ENCODE measurements at regions not wholly inside any gene's neighbourhood (a gene's known extent, or its start where the extent isn't known, plus 50 kb on each side); places are given as distances from the start of the nearest gene placed in this dataset.

GRCh38 chr21:17727361-17727760 lies 91.8 kb downstream of the C21orf91 start:
- Histone ChIP-seq H3K4me2 (no peak overlapping the region), H3K36me3 (ENCODE audit: insufficient read depth) (no peaks in the 10 kb centered on the region), H3K9me2 (ENCODE audit: insufficient read depth) (no peaks in the 10 kb centered on the region), H3K27ac (ENCODE audit: low read depth) (no peak overlapping the region), H3K79me2 (replicated peaks; ENCODE audit: insufficient read depth) (no peaks in the 10 kb centered on the region), H2AFZ (no peak overlapping the region), H4K20me1 (replicated peaks; ENCODE audit: insufficient read depth) (no peaks in the 10 kb centered on the region), H3K27me3 (ENCODE audit: insufficient read depth) (no peaks in the 10 kb centered on the region), H3K4me1 (ENCODE audit: insufficient read depth) (no peaks in the 10 kb centered on the region), H3K4me3 (no peak overlapping the region), H3F3A (replicated peaks; ENCODE audit: low read depth) (no peaks in the 10 kb centered on the region)
- no peak overlapping the region for H3K4me3 Mint-ChIP-seq
- no peaks in the 10 kb centered on the region for H3K4me1 Mint-ChIP-seq
- peaks cover 18% of the 10 kb centered on the region for H3K9me3 Mint-ChIP-seq
- TF ChIP-seq ZNF114 (CRISPR knock-in tag; IDR thresholded peaks at IDR 0.05) (no peak), CREB1 (CRISPR knock-in tag; IDR thresholded peaks at IDR 0.05; ENCODE audit: low read depth) (no peak), POLR2AphosphoS5 (IDR thresholded peaks at IDR 0.05; ENCODE audit: low read depth) (no peak)
- peaks cover 2% of the 10 kb centered on the region; the same call in 1 of the 3 replicates for H3K36me3 Mint-ChIP-seq (ENCODE audit: low read depth)
- H3K27ac Mint-ChIP-seq = no peak overlapping the region
- DNase-seq (ENCODE audit: low spot score) = no peak
- no peak for ATAC-seq
- H3K27me3 Mint-ChIP-seq (ENCODE audit: insufficient read depth, low read depth, poor library complexity) = peaks cover 2% of the 10 kb centered on the region

DNA sequence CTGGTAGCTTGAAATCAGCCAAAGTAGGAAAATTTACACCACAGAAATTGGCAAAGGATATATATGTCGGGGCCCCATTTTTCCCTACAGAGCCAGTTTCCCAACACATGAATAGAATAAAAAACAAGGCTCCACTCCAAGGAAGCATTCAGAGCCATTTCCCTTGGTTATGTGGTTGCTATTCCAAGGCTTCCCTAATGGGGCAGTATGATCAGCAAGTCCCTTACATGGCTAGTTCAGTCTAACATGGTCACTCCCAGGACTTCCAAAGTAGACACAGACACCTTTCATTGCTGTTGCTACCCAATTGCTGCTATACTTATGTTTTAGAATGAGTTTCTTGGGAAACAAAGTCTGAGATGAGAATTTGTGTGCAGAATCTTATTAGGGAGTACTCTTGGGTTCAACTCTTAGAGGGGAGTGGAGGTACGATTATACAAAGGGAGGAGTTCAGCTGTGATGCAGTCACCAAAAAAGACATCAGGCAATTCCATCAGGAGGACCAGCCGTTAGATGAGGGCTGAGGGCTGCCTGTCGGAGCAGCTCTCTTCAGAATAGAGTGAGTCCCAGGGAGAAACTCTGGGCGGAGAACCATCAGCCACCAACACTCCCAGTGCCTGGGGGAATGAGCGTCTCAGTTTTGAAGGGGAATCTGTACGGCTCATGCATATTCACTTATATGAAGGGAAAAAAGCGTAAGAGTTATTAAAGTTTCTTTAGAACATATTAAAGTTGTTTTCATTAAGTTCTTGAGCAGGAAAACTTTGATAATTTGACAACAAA lies 92.9 kb downstream of the C21orf91 start:
- no peaks in the 10 kb centered on the region for H3K4me1 ChIP-seq (ENCODE audit: insufficient read depth)
- H4K20me1 ChIP-seq (replicated peaks; ENCODE audit: insufficient read depth) = no peaks in the 10 kb centered on the region
- H3K4me3 ChIP-seq = no peak overlapping the region
- no peak overlapping the region for H3K27ac ChIP-seq (ENCODE audit: low read depth)
- H3K4me2 ChIP-seq = no peak overlapping the region
- H2AFZ ChIP-seq = peak overlapping the region; percentile 25; the same call in 1 of the 2 replicates
- peaks cover 2% of the 10 kb centered on the region for H3K27me3 Mint-ChIP-seq (ENCODE audit: insufficient read depth, low read depth, poor library complexity)
- H3K27me3 ChIP-seq (ENCODE audit: insufficient read depth) = no peaks in the 10 kb centered on the region
- H3K4me3 Mint-ChIP-seq = no peak overlapping the region
- peaks cover 4% of the 10 kb centered on the region; the same call in 2 of the 3 replicates for H3K36me3 Mint-ChIP-seq (ENCODE audit: low read depth)
- H3K9me3 Mint-ChIP-seq = peaks cover 25% of the 10 kb centered on the region
- TF ChIP-seq ZNF114 (CRISPR knock-in tag; IDR thresholded peaks at IDR 0.05) (no peak), CTCF (conservative IDR thresholded peaks at IDR 0.05; ENCODE audit: low read depth in 2 of 2) (peak; percentile 32 to 39; a peak in 3 of 4 replicates)
- H3K27ac Mint-ChIP-seq = no peak overlapping the region
- no peaks in the 10 kb centered on the region for H3F3A ChIP-seq (replicated peaks; ENCODE audit: low read depth)
- no peaks in the 10 kb centered on the region for H3K36me3 ChIP-seq (ENCODE audit: insufficient read depth)
- ATAC-seq (peak; percentile 62), DNase-seq (ENCODE audit: low spot score) (peak; percentile 43)
- no peaks in the 10 kb centered on the region for H3K9me2 ChIP-seq (ENCODE audit: insufficient read depth)
- no peaks in the 10 kb centered on the region for H3K79me2 ChIP-seq (replicated peaks; ENCODE audit: insufficient read depth)
- no peaks in the 10 kb centered on the region for H3K4me1 Mint-ChIP-seq

DNA sequence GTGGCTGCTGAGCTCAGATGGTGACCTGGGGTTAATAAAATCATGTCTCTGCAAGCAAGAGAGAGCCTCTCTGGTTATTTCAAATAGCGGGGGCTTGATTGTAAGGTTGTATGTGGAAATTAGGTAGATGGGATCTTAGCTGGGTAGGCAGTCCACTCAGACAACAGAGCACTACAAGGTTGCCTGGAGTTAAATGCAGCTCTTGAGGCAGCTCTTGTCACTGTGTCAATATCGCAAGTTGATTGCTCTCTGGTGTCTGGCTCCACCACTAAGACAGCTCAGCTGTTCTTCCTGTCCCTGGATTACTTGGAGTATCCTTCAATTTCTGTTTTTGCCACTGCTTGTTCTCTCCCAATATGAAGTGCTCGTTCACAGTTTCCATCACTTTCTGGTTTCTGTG lies 93.8 kb downstream of the C21orf91 start:
- H3K9me2 ChIP-seq (ENCODE audit: insufficient read depth) = no peaks in the 10 kb centered on the region
- 0 out of 2 replicates have a peak overlapping the region, but pooled peaks have one; percentile 14 for H2AFZ ChIP-seq
- no peaks in the 10 kb centered on the region for H3K4me1 ChIP-seq (ENCODE audit: insufficient read depth)
- H3K36me3 ChIP-seq (ENCODE audit: insufficient read depth) = no peaks in the 10 kb centered on the region
- H3F3A ChIP-seq (replicated peaks; ENCODE audit: low read depth) = no peaks in the 10 kb centered on the region
- H4K20me1 ChIP-seq (replicated peaks; ENCODE audit: insufficient read depth) = no peaks in the 10 kb centered on the region
- no peak overlapping the region for H3K4me2 ChIP-seq
- no peaks in the 10 kb centered on the region for H3K4me1 Mint-ChIP-seq
- H3K9me3 Mint-ChIP-seq = peaks cover 29% of the 10 kb centered on the region
- ATAC-seq = no peak
- H3K27me3 Mint-ChIP-seq (ENCODE audit: insufficient read depth, low read depth, poor library complexity) = peaks cover 2% of the 10 kb centered on the region
- no peaks in the 10 kb centered on the region for H3K27me3 ChIP-seq (ENCODE audit: insufficient read depth)
- H3K27ac Mint-ChIP-seq = no peak overlapping the region
- H3K27ac ChIP-seq (ENCODE audit: low read depth) = no peak overlapping the region
- peaks cover 7% of the 10 kb centered on the region; the same call in 2 of the 3 replicates for H3K36me3 Mint-ChIP-seq (ENCODE audit: low read depth)
- DNase-seq (ENCODE audit: low spot score) = no peak
- H3K79me2 ChIP-seq (replicated peaks; ENCODE audit: insufficient read depth) = no peaks in the 10 kb centered on the region
- H3K4me3 ChIP-seq = no peak overlapping the region
- no peak overlapping the region for H3K4me3 Mint-ChIP-seq
- TF ChIP-seq CREB1 (CRISPR knock-in tag; IDR thresholded peaks at IDR 0.05; ENCODE audit: low read depth) (no peak), EZH2 (IDR thresholded peaks at IDR 0.05; ENCODE audit: low read depth, unreplicated experiment) (no peak), EZH2phosphoT487 (IDR thresholded peaks at IDR 0.05; ENCODE audit: unreplicated experiment) (no peak), STAT1 (IDR thresholded peaks at IDR 0.05; ENCODE audit: unreplicated experiment) (no peak)
- TF ChIP-seq, protein P1, sequence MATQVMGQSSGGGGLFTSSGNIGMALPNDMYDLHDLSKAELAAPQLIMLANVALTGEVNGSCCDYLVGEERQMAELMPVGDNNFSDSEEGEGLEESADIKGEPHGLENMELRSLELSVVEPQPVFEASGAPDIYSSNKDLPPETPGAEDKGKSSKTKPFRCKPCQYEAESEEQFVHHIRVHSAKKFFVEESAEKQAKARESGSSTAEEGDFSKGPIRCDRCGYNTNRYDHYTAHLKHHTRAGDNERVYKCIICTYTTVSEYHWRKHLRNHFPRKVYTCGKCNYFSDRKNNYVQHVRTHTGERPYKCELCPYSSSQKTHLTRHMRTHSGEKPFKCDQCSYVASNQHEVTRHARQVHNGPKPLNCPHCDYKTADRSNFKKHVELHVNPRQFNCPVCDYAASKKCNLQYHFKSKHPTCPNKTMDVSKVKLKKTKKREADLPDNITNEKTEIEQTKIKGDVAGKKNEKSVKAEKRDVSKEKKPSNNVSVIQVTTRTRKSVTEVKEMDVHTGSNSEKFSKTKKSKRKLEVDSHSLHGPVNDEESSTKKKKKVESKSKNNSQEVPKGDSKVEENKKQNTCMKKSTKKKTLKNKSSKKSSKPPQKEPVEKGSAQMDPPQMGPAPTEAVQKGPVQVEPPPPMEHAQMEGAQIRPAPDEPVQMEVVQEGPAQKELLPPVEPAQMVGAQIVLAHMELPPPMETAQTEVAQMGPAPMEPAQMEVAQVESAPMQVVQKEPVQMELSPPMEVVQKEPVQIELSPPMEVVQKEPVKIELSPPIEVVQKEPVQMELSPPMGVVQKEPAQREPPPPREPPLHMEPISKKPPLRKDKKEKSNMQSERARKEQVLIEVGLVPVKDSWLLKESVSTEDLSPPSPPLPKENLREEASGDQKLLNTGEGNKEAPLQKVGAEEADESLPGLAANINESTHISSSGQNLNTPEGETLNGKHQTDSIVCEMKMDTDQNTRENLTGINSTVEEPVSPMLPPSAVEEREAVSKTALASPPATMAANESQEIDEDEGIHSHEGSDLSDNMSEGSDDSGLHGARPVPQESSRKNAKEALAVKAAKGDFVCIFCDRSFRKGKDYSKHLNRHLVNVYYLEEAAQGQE (IDR thresholded peaks at IDR 0.05; ENCODE audit: unreplicated experiment) = no peak
